ENCODE measurements at regions not wholly inside any gene's neighbourhood (a gene's known extent, or its start where the extent isn't known, plus 50 kb on each side); places are given as distances from the start of the nearest gene placed in this dataset.

GRCh38 chr5:3217114-3217513 is 378.5 kb upstream of the IRX1 start:
- H3K79me2 ChIP-seq (ENCODE audit: insufficient read depth, low read depth): no peaks in the 10 kb centered on the region
- no peaks in the 10 kb centered on the region for H3K27me3 ChIP-seq (ENCODE audit: insufficient read depth, low read depth)
- no peak overlapping the region for H3K4me2 ChIP-seq
- no peak overlapping the region for H3K4me3 ChIP-seq (IDR thresholded peaks at IDR 0.05; ENCODE audit: insufficient read depth, low read depth, low read length)
- no peaks in the 10 kb centered on the region for H3K36me3 ChIP-seq (ENCODE audit: insufficient read depth)
- no peak overlapping the region for H3K9ac ChIP-seq
- H2AFZ ChIP-seq (ENCODE audit: low read depth): no peak overlapping the region
- no peaks in the 10 kb centered on the region for H4K20me1 ChIP-seq (ENCODE audit: insufficient read depth)
- TF ChIP-seq, protein P1, sequence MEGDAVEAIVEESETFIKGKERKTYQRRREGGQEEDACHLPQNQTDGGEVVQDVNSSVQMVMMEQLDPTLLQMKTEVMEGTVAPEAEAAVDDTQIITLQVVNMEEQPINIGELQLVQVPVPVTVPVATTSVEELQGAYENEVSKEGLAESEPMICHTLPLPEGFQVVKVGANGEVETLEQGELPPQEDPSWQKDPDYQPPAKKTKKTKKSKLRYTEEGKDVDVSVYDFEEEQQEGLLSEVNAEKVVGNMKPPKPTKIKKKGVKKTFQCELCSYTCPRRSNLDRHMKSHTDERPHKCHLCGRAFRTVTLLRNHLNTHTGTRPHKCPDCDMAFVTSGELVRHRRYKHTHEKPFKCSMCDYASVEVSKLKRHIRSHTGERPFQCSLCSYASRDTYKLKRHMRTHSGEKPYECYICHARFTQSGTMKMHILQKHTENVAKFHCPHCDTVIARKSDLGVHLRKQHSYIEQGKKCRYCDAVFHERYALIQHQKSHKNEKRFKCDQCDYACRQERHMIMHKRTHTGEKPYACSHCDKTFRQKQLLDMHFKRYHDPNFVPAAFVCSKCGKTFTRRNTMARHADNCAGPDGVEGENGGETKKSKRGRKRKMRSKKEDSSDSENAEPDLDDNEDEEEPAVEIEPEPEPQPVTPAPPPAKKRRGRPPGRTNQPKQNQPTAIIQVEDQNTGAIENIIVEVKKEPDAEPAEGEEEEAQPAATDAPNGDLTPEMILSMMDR (conservative IDR thresholded peaks at IDR 0.05; ENCODE audit: low read depth, low read length): no peak
- no peaks in the 10 kb centered on the region for H3K4me1 ChIP-seq (ENCODE audit: low read depth, poor library complexity, severe bottlenecking)
- no peak overlapping the region for H3K27ac ChIP-seq

- Histone ChIP-seq H3K4me3 (IDR thresholded peaks at IDR 0.05; ENCODE audit: insufficient read depth, low read depth, low read length) (no peak overlapping the region), H3K27me3 (ENCODE audit: insufficient read depth, low read depth) (no peaks in the 10 kb centered on the region), H3K79me2 (ENCODE audit: insufficient read depth, low read depth) (no peaks in the 10 kb centered on the region), H2AFZ (ENCODE audit: low read depth) (no peak overlapping the region), H3K9ac (no peak overlapping the region), H3K36me3 (ENCODE audit: insufficient read depth) (no peaks in the 10 kb centered on the region), H3K4me2 (no peak overlapping the region), H3K4me1 (ENCODE audit: low read depth, poor library complexity, severe bottlenecking) (no peaks in the 10 kb centered on the region), H3K27ac (no peak overlapping the region), H4K20me1 (ENCODE audit: insufficient read depth) (no peaks in the 10 kb centered on the region)
- TF ChIP-seq, protein P1 (conservative IDR thresholded peaks at IDR 0.05; ENCODE audit: low read depth, low read length): no peak
Observed at GRCh38 chr5:3216386-3216785, 379.2 kb upstream of the IRX1 start.

GRCh38 chr5:3214838-3215374 is 380.7 kb upstream of the IRX1 start:
- Histone ChIP-seq H3K27me3 (ENCODE audit: insufficient read depth, low read depth) (no peaks in the 10 kb centered on the region), H3K79me2 (ENCODE audit: insufficient read depth, low read depth) (no peaks in the 10 kb centered on the region), H3K4me2 (no peak overlapping the region), H3K4me1 (ENCODE audit: low read depth, poor library complexity, severe bottlenecking) (no peaks in the 10 kb centered on the region), H3K27ac (no peak overlapping the region), H3K36me3 (ENCODE audit: insufficient read depth) (no peaks in the 10 kb centered on the region), H3K4me3 (IDR thresholded peaks at IDR 0.05; ENCODE audit: insufficient read depth, low read depth, low read length) (no peak overlapping the region), H2AFZ (ENCODE audit: low read depth) (no peak overlapping the region), H4K20me1 (ENCODE audit: insufficient read depth) (no peaks in the 10 kb centered on the region), H3K9ac (no peak overlapping the region)
- TF ChIP-seq, protein P1 (conservative IDR thresholded peaks at IDR 0.05; ENCODE audit: low read depth, low read length): no peak

GRCh38 chr5:3214396-3214795 is 381.2 kb upstream of the IRX1 start:
- Histone ChIP-seq H3K27ac (no peak overlapping the region), H3K36me3 (ENCODE audit: insufficient read depth) (no peaks in the 10 kb centered on the region)
- TF ChIP-seq, protein P1 (conservative IDR thresholded peaks at IDR 0.05; ENCODE audit: low read depth, low read length): no peak

More at GRCh38 chr5:3214396-3214795, 381.2 kb upstream of the IRX1 start:
- Histone ChIP-seq H4K20me1 (ENCODE audit: insufficient read depth) (no peaks in the 10 kb centered on the region), H3K27me3 (ENCODE audit: insufficient read depth, low read depth) (no peaks in the 10 kb centered on the region), H3K4me2 (no peak overlapping the region), H3K4me1 (ENCODE audit: low read depth, poor library complexity, severe bottlenecking) (no peaks in the 10 kb centered on the region), H3K79me2 (ENCODE audit: insufficient read depth, low read depth) (no peaks in the 10 kb centered on the region), H3K4me3 (IDR thresholded peaks at IDR 0.05; ENCODE audit: insufficient read depth, low read depth, low read length) (no peak overlapping the region), H2AFZ (ENCODE audit: low read depth) (no peak overlapping the region), H3K9ac (no peak overlapping the region)

Data from KMS-11 (cell line).